HFFc6 (cell line): ENCODE measurements at regions not wholly inside any gene's neighbourhood (a gene's known extent, or its start where the extent isn't known, plus 50 kb on each side); places are given as distances from the start of the nearest gene placed in this dataset.

Experiments
- DNase-seq: peaks from one replicate; pipeline ENCODE4 v3.0.0-alpha.2; 2018
- H3K27ac Mint-ChIP-seq: 2 replicates; pipeline ENCODE4 v1.8.0; 2020; ENCODE audit warnings: mild to moderate bottlenecking, mixed read lengths
- H3K27me3 Mint-ChIP-seq: 2 replicates; pipeline ENCODE4 v1.8.0; 2021; ENCODE audit warnings: mild to moderate bottlenecking, moderate library complexity, mixed read lengths; ENCODE audit not compliant: insufficient read depth
- H3K36me3 Mint-ChIP-seq: 2 replicates; pipeline ENCODE4 v1.8.0; 2021; ENCODE audit warnings: low read depth, mixed read lengths
- H3K4me1 Mint-ChIP-seq: 2 replicates; pipeline ENCODE4 v1.8.0; 2020; ENCODE audit warnings: low read depth, mixed read lengths
- H3K4me3 Mint-ChIP-seq: 2 replicates; pipeline ENCODE4 v1.8.0; 2020; ENCODE audit warnings: mild to moderate bottlenecking, moderate library complexity, mixed read lengths
- H3K9me3 Mint-ChIP-seq: 2 replicates; pipeline ENCODE4 v1.8.0; 2020; ENCODE audit warnings: mild to moderate bottlenecking, mixed read lengths
- CTCF ChIP-seq: fragments of 200-600 bp; sonication (generic); IDR thresholded peaks from 2 replicates; pipeline ENCODE4 v1.5.0; 2021; ENCODE audit warnings: antibody characterized with exemption, mild to moderate bottlenecking

GRCh38 chr9:106704056-106704615 lies 158.8 kb upstream of the ZNF462 start:
- H3K36me3 Mint-ChIP-seq: peaks cover 3% of the 10 kb centered on the region; the same call in 1 of the 2 replicates
- peaks cover 13% of the 10 kb centered on the region for H3K9me3 Mint-ChIP-seq
- DNase-seq: no peak
- H3K4me1 Mint-ChIP-seq: no peaks in the 10 kb centered on the region
- no peaks in the 10 kb centered on the region; the same call in 1 of the 2 replicates for H3K27me3 Mint-ChIP-seq
- no peak for TF ChIP-seq CTCF
- no peak overlapping the region for H3K4me3 Mint-ChIP-seq
- H3K27ac Mint-ChIP-seq: no peak overlapping the region

GRCh38 chr9:106707291-106707690 lies 155.7 kb upstream of the ZNF462 start:
- no peak for DNase-seq

GRCh38 chr9:106707738-106708474 lies 155.1 kb upstream of the ZNF462 start:
- Mint-ChIP-seq H3K27ac (no peak overlapping the region), H3K9me3 (peaks cover 18% of the 10 kb centered on the region), H3K4me3 (no peak overlapping the region), H3K4me1 (no peaks in the 10 kb centered on the region), H3K27me3 (no peaks in the 10 kb centered on the region; the same call in 1 of the 2 replicates), H3K36me3 (peaks cover 3% of the 10 kb centered on the region; the same call in 1 of the 2 replicates)
- DNase-seq: no peak
- no peak for TF ChIP-seq CTCF

More at GRCh38 chr9:106707291-106707690, 155.7 kb upstream of the ZNF462 start:
- H3K4me3 Mint-ChIP-seq: no peak overlapping the region
- H3K9me3 Mint-ChIP-seq: peaks cover 16% of the 10 kb centered on the region
- TF ChIP-seq CTCF: no peak
- H3K27me3 Mint-ChIP-seq: no peaks in the 10 kb centered on the region; the same call in 1 of the 2 replicates
- no peak overlapping the region for H3K27ac Mint-ChIP-seq
- peaks cover 3% of the 10 kb centered on the region; the same call in 1 of the 2 replicates for H3K36me3 Mint-ChIP-seq
- no peaks in the 10 kb centered on the region for H3K4me1 Mint-ChIP-seq

GRCh38 chr9:106708475-106709146 lies 154.4 kb upstream of the ZNF462 start:
- H3K27me3 Mint-ChIP-seq: no peaks in the 10 kb centered on the region; the same call in 1 of the 2 replicates
- no peak for DNase-seq
- no peak overlapping the region for H3K4me3 Mint-ChIP-seq
- peaks cover 3% of the 10 kb centered on the region; the same call in 1 of the 2 replicates for H3K36me3 Mint-ChIP-seq
- H3K4me1 Mint-ChIP-seq: no peaks in the 10 kb centered on the region
- no peak overlapping the region for H3K27ac Mint-ChIP-seq
- peaks cover 18% of the 10 kb centered on the region for H3K9me3 Mint-ChIP-seq
- TF ChIP-seq CTCF: no peak

- H3K27me3 Mint-ChIP-seq: no peaks in the 10 kb centered on the region; the same call in 1 of the 2 replicates
- no peak overlapping the region for H3K4me3 Mint-ChIP-seq
- no peak for DNase-seq
- peaks cover 5% of the 10 kb centered on the region; the same call in 1 of the 2 replicates for H3K9me3 Mint-ChIP-seq
- no peaks in the 10 kb centered on the region for H3K4me1 Mint-ChIP-seq
- H3K27ac Mint-ChIP-seq: no peak overlapping the region
- no peak for TF ChIP-seq CTCF
- H3K36me3 Mint-ChIP-seq: no peaks in the 10 kb centered on the region
These were observed 150.7 kb upstream of the ZNF462 start for GRCh38 chr9:106712279-106712678.
